ENCODE measurements at regions not wholly inside any gene's neighbourhood (a gene's known extent, or its start where the extent isn't known, plus 50 kb on each side); places are given as distances from the start of the nearest gene placed in this dataset.
"Not testable (repeated sequence)": the region's sequence is repeated elsewhere in the genome, so short reads cannot be mapped to it uniquely, and the experiment has no call there.

GRCh38 chr9:18297056-18297841 lies 176.7 kb upstream of the ADAMTSL1 start:
- WGBS: 58% methylated on average over 9 of the region's 9 CpGs
- Histone ChIP-seq H3K36me3 (no peaks in the 10 kb centered on the region), H3K9me3 (no peaks in the 10 kb centered on the region), H3K27me3 (no peaks in the 10 kb centered on the region), H3K4me3 (no peak overlapping the region), H3K4me1 (peaks cover 0 to 50% (median 27%) of the 10 kb centered on the region in 4 donors), H3K27ac (replicated peaks in 1 of 4) (no peak overlapping the region)
- no peak for DNase-seq (ENCODE audit: extremely low spot score)
- intact Hi-C loops (cut with DNase I): no loop called here
- TF ChIP-seq EP300 (IDR thresholded peaks at IDR 0.05) (no peak), POLR2AphosphoS5 (IDR thresholded peaks at IDR 0.05) (no peak), CTCF (IDR thresholded peaks at IDR 0.05) (no peak), POLR2A (IDR thresholded peaks at IDR 0.05; ENCODE audit: low read depth) (no peak)

DNA sequence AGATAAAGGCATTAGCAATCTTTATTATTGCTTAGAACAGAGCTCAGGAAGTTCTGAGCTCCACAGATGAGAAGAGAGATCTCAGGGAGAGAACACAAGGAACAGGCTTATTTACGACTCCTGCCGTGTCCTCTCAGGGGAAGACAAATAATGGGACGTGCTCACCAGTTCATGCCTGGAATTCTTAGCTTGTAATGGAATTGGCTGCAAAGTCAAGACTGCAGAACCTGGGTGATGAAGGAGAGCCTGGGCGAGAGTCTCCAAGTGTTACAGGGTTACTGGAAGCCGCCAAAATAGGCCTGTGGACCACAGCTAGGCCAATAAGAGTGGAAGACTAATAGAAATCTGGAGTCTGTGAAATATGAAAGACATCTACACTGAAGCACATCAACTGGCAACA lies 174.5 kb upstream of the ADAMTSL1 start:
- peaks cover 0 to 58% (median 39%) of the 10 kb centered on the region in 4 donors for H3K4me1 ChIP-seq
- H3K27ac ChIP-seq (replicated peaks in 1 of 4): no peak overlapping the region
- no peak overlapping the region for H3K4me3 ChIP-seq
- 81% methylated on average over 5 of the region's 5 CpGs for WGBS
- intact Hi-C loops (cut with DNase I): no loop called here
- TF ChIP-seq POLR2AphosphoS5 (IDR thresholded peaks at IDR 0.05): no peak
- TF ChIP-seq CTCF (IDR thresholded peaks at IDR 0.05): no peak
- no peak for TF ChIP-seq POLR2A (IDR thresholded peaks at IDR 0.05; ENCODE audit: low read depth)
- TF ChIP-seq EP300 (IDR thresholded peaks at IDR 0.05): no peak
- no peaks in the 10 kb centered on the region for H3K27me3 ChIP-seq
- no peak for DNase-seq (ENCODE audit: extremely low spot score)
- no peaks in the 10 kb centered on the region for H3K36me3 ChIP-seq
- H3K9me3 ChIP-seq: no peaks in the 10 kb centered on the region

DNA sequence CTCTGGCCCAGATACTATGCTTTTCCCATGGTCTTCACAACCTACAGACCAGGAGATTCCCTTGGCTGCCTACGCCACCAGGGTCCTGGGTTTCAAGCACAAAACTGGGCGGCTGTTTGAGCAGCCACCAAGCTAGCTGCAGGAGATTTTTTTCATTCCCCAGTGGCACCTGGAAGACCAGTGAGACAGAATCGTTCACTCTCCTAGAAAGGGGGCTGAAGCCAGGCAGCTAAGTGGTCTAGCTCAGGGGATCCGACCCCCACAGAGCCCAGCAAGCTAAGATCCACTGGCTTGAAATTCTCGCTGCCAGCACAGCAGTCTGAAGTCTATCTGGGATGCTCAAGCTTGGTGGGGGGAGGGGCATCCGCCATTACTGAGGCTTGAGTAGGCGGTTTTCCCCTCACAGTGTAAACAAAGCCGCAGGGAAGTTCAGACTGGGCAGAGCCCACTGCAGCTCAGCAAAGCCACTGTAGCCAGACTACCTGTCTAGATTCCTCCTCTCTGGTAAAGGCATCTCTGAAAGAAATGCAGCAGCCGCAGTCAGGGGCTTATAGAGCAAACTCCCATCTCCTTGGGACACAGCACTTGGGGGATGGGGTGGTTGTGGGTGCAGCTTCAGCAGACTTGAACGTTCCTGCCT lies 168.7 kb upstream of the ADAMTSL1 start:
- not testable (repeated sequence) for DNase-seq (ENCODE audit: extremely low spot score)
- WGBS: 62% methylated on average over 4 of the region's 10 CpGs

GRCh38 chr9:18314316-18314715 lies 159.6 kb upstream of the ADAMTSL1 start:
- H3K27me3 ChIP-seq: no peaks in the 10 kb centered on the region
- H3K36me3 ChIP-seq: no peaks in the 10 kb centered on the region
- DNase-seq (ENCODE audit: extremely low spot score): no peak
- WGBS: 95% methylated on average over 14 of the region's 14 CpGs
- no peak overlapping the region for H3K27ac ChIP-seq (replicated peaks in 1 of 4)
- TF ChIP-seq CTCF (IDR thresholded peaks at IDR 0.05) (no peak), POLR2AphosphoS5 (IDR thresholded peaks at IDR 0.05) (no peak), POLR2A (IDR thresholded peaks at IDR 0.05; ENCODE audit: low read depth) (no peak), EP300 (IDR thresholded peaks at IDR 0.05) (no peak)
- H3K9me3 ChIP-seq: peaks cover 0 to 8% (median 0%) of the 10 kb centered on the region in 4 donors
- intact Hi-C loops (cut with DNase I): no loop called here
- H3K4me3 ChIP-seq: no peak overlapping the region
- peaks cover 0 to 5% (median under 1%) of the 10 kb centered on the region in 4 donors for H3K4me1 ChIP-seq

More for the DNA sequence above, 168.7 kb upstream of the ADAMTSL1 start:
- H3K4me3 ChIP-seq; H3K9me3 ChIP-seq; H3K27ac ChIP-seq (replicated peaks in 1 of 4); H3K36me3 ChIP-seq; intact Hi-C loops (cut with DNase I); H3K27me3 ChIP-seq: not testable (repeated sequence)
- peaks cover 0 to 27% (median 20%) of the 10 kb centered on the region in 4 donors for H3K4me1 ChIP-seq

DNA sequence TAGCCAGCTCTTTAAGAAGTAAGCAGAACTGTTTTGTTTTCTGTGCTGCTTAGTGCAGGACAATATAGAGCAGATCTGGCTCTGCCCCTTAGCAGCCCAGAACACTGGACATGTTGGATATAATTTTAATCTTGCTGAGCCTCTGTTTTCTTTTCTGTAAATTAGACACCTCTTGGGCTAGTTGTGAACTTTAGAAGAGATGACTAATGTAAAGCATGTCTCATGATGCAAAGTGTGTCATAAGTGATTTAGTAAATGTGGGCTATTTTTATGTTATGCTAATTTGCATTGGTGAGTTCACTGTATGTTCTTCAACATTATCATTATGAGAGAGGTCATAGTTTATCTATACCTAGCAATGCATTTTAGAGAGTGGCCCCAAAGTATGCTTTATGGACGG lies 156.1 kb upstream of the ADAMTSL1 start:
- TF ChIP-seq POLR2AphosphoS5 (IDR thresholded peaks at IDR 0.05) (no peak), POLR2A (IDR thresholded peaks at IDR 0.05; ENCODE audit: low read depth) (no peak), EP300 (IDR thresholded peaks at IDR 0.05) (no peak), CTCF (IDR thresholded peaks at IDR 0.05) (no peak)
- DNase-seq (ENCODE audit: extremely low spot score): no peak
- no peak overlapping the region for H3K4me3 ChIP-seq
- peaks cover 0 to 8% (median 0%) of the 10 kb centered on the region in 4 donors for H3K9me3 ChIP-seq
- intact Hi-C loops (cut with DNase I): no loop called here
- no peaks in the 10 kb centered on the region for H3K27me3 ChIP-seq
- no peak overlapping the region for H3K27ac ChIP-seq (replicated peaks in 1 of 4)
- H3K36me3 ChIP-seq: no peaks in the 10 kb centered on the region
- H3K4me1 ChIP-seq: peaks cover 0 to 10% (median 6%) of the 10 kb centered on the region in 4 donors
- 93% methylated on average over 1 of the region's 1 CpG for WGBS
